ENCODE measurements at regions not wholly inside any gene's neighbourhood (a gene's known extent, or its start where the extent isn't known, plus 50 kb on each side); places are given as distances from the start of the nearest gene placed in this dataset.
A peak's percentile ranks its signal among the peaks of the same experiment; 100 is the strongest.

DNA sequence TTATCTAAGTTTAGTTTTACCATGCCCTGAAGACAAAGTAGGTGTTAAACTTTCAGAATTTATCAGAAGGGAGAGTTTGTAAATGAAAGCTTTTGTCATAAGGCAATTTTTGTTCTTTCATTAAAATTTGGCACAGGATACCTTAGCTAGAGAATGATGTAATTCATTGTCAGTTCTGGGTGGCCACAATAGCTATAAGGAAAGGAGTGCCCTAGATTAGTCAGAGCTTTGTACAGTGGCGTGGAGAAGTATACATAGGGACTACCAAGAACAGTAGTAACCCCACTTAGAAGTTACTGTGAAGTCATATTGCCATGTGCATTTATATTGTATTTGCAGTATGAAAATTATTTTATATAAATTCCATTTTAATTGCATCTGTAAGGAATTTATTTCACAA, 126.3 kb upstream of the CARD18 start:
- H3K4me2 ChIP-seq (ENCODE audit: insufficient read depth, low read length): no peak overlapping the region
- BruUV-seq (replicated peaks): no TSS peak
- H2AFZ ChIP-seq (ENCODE audit: low read depth, low read length): no peak overlapping the region
- H3K36me3 ChIP-seq (ENCODE audit: control insufficient read depth, insufficient read depth, low read length): no peaks in the 10 kb centered on the region
- H3K4me3 ChIP-seq: no peak overlapping the region
- H3K4me1 ChIP-seq (replicated peaks in 1 of 2; ENCODE audit: control insufficient read depth in 2 of 2, insufficient read depth in 2 of 2, low read length in 2 of 2): no peaks in the 10 kb centered on the region
- in situ Hi-C loops (cut with MboI) (no loop called here), intact Hi-C loops (cut with micrococcal nuclease) (no loop called here)
- H3K27me3 ChIP-seq (ENCODE audit: control insufficient read depth in 2 of 2, insufficient read depth in 2 of 2, low read length in 2 of 2): no peaks in the 10 kb centered on the region
- no peak overlapping the region for H3K27ac ChIP-seq (ENCODE audit: extremely low read depth, low read depth, low read length)
- CTCF ChIA-PET (ENCODE audit: low intra/inter-chr PET ratio): no interaction called here
- POLR2A ChIA-PET: no interaction called here
- H3K9me1 ChIP-seq (ENCODE audit: control insufficient read depth, insufficient read depth, low read length): no peaks in the 10 kb centered on the region
- no peaks in the 10 kb centered on the region for H4K20me1 ChIP-seq (replicated peaks; ENCODE audit: control insufficient read depth, insufficient read depth, low read length)
- no peak for FAIRE-seq
- WGBS (ENCODE audit: insufficient coverage, low coverage, missing lambda C conversion rate): 0% methylated on average over 1 of the region's 1 CpG
- no peaks in the 10 kb centered on the region for H3K9me3 ChIP-seq (replicated peaks; ENCODE audit: control insufficient read depth, insufficient read depth, low read depth, low read length)
- H3K79me2 ChIP-seq (ENCODE audit: control insufficient read depth, insufficient read depth, low read length): no peaks in the 10 kb centered on the region
- TF ChIP-seq CEBPG (CRISPR knock-in tag; IDR thresholded peaks at IDR 0.05): no peak
- TF ChIP-seq CEBPG (tag; conservative IDR thresholded peaks at IDR 0.05 in 1 of 2, IDR thresholded peaks at IDR 0.05 in 1 of 2): 0 out of 4 replicates have a peak, but pooled peaks of 1 of the 2 experiments have one; percentile 16
- no peak for TF ChIP-seq PHF8 (IDR thresholded peaks at IDR 0.05; ENCODE audit: borderline replicate concordance, low read length)
- no peak overlapping the region for H3K9ac ChIP-seq (ENCODE audit: insufficient read depth in 1 of 2, low read depth in 2 of 2, low read length in 2 of 2)
- no peak for DNase-seq (ENCODE audit: extremely low read depth in 1 of 4, low spot score in 3 of 4)
- ATAC-seq: no peak

DNA sequence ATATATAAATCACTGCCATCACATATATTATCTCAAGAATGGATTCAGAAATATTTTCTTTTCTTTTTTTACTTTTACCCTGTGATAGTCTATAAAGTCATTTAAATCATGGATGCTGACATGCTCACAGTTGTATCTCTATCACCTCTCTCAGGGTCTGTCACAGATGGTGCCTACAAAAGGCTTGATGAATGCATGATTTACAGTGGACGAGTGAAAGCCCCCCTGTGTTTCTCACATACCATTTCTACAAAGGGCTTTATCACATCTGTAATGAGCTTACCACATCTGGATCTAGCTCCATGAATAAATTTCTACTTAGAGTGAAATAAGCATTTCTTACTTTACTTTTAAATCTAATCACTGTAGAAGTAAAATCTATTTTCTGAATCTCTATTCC, 121.4 kb upstream of the CARD18 start:
- CTCF ChIA-PET (ENCODE audit: low intra/inter-chr PET ratio): no interaction called here
- Histone ChIP-seq H3K9me3 (replicated peaks; ENCODE audit: control insufficient read depth, insufficient read depth, low read depth, low read length) (no peaks in the 10 kb centered on the region), H3K36me3 (ENCODE audit: control insufficient read depth, insufficient read depth, low read length) (no peaks in the 10 kb centered on the region), H4K20me1 (replicated peaks; ENCODE audit: control insufficient read depth, insufficient read depth, low read length) (no peaks in the 10 kb centered on the region), H3K27me3 (ENCODE audit: control insufficient read depth in 2 of 2, insufficient read depth in 2 of 2, low read length in 2 of 2) (no peaks in the 10 kb centered on the region), H3K4me3 (no peak overlapping the region), H3K27ac (ENCODE audit: extremely low read depth, low read depth, low read length) (no peak overlapping the region), H3K4me2 (ENCODE audit: insufficient read depth, low read length) (no peak overlapping the region), H3K9ac (ENCODE audit: insufficient read depth in 1 of 2, low read depth in 2 of 2, low read length in 2 of 2) (no peak overlapping the region), H3K9me1 (ENCODE audit: control insufficient read depth, insufficient read depth, low read length) (no peaks in the 10 kb centered on the region), H2AFZ (ENCODE audit: low read depth, low read length) (no peak overlapping the region), H3K4me1 (replicated peaks in 1 of 2; ENCODE audit: control insufficient read depth in 2 of 2, insufficient read depth in 2 of 2, low read length in 2 of 2) (no peaks in the 10 kb centered on the region), H3K79me2 (ENCODE audit: control insufficient read depth, insufficient read depth, low read length) (no peaks in the 10 kb centered on the region)
- no TSS peak for BruUV-seq (replicated peaks)
- intact Hi-C loops (cut with micrococcal nuclease) (no loop called here), in situ Hi-C loops (cut with MboI) (no loop called here)
- ATAC-seq: no peak
- POLR2A ChIA-PET: no interaction called here
- WGBS (ENCODE audit: insufficient coverage, low coverage, missing lambda C conversion rate): no CpG with 5 or more reads among the region's 1 CpG
- no peak for DNase-seq (ENCODE audit: extremely low read depth in 1 of 4, low spot score in 3 of 4)
- FAIRE-seq: no peak
- TF ChIP-seq TRIM24 (IDR thresholded peaks at IDR 0.05) (no peak), SMAD4 (CRISPR knock-in tag; conservative IDR thresholded peaks at IDR 0.05) (no peak), KDM2B (CRISPR knock-in tag; IDR thresholded peaks at IDR 0.05) (no peak), NCOR1 (IDR thresholded peaks at IDR 0.05) (no peak), MCM5 (IDR thresholded peaks at IDR 0.05; ENCODE audit: low read depth) (no peak), DPF2 (IDR thresholded peaks at IDR 0.05) (no peak), ZZZ3 (IDR thresholded peaks at IDR 0.05) (no peak), XRCC5 (IDR thresholded peaks at IDR 0.05; ENCODE audit: low read depth, low read length) (no peak), PHB (CRISPR knock-in tag; IDR thresholded peaks at IDR 0.05) (no peak), MCM7 (IDR thresholded peaks at IDR 0.05) (no peak), SP2 (IDR thresholded peaks at IDR 0.05; ENCODE audit: extremely low read depth, low read depth, low read length, poor library complexity, severe bottlenecking) (no peak), NR2F6 (CRISPR knock-in tag; IDR thresholded peaks at IDR 0.05) (no peak), CREBBP (IDR thresholded peaks at IDR 0.05; ENCODE audit: low read depth, low read length) (no peak), NR3C1 (CRISPR knock-in tag; IDR thresholded peaks at IDR 0.05) (no peak)
- TF ChIP-seq, protein P1, sequence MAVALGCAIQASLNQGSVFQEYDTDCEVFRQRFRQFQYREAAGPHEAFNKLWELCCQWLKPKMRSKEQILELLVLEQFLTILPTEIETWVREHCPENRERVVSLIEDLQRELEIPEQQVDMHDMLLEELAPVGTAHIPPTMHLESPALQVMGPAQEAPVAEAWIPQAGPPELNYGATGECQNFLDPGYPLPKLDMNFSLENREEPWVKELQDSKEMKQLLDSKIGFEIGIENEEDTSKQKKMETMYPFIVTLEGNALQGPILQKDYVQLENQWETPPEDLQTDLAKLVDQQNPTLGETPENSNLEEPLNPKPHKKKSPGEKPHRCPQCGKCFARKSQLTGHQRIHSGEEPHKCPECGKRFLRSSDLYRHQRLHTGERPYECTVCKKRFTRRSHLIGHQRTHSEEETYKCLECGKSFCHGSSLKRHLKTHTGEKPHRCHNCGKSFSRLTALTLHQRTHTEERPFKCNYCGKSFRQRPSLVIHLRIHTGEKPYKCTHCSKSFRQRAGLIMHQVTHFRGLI (CRISPR knock-in tag; IDR thresholded peaks at IDR 0.05): no peak
